Endothelial cell (in vitro differentiated cells): ENCODE measurements at regions not wholly inside any gene's neighbourhood (a gene's known extent, or its start where the extent isn't known, plus 50 kb on each side); places are given as distances from the start of the nearest gene placed in this dataset.

Source experiments
- DNase-seq: peaks from one replicate; pipeline ENCODE4 v3.0.0; 2021; ENCODE audit warnings: low spot score
- H3K27ac Mint-ChIP-seq: one replicate; pipeline ENCODE4 v1.8.0; 2021; ENCODE audit warnings: mixed read lengths, inconsistent platforms; ENCODE audit not compliant: unreplicated experiment
- H3K27me3 Mint-ChIP-seq: one replicate; pipeline ENCODE4 v1.8.0; 2021; ENCODE audit warnings: mild to moderate bottlenecking, moderate library complexity, mixed read lengths, inconsistent platforms; ENCODE audit not compliant: unreplicated experiment
- H3K36me3 Mint-ChIP-seq: one replicate; pipeline ENCODE4 v1.8.0; 2021; ENCODE audit warnings: mild to moderate bottlenecking, low read depth, mixed read lengths, inconsistent platforms; ENCODE audit not compliant: unreplicated experiment
- H3K4me1 Mint-ChIP-seq: one replicate; pipeline ENCODE4 v1.8.0; 2021; ENCODE audit warnings: mild to moderate bottlenecking, mixed read lengths, inconsistent platforms; ENCODE audit not compliant: unreplicated experiment
- H3K4me3 Mint-ChIP-seq: one replicate; pipeline ENCODE4 v1.8.0; 2021; ENCODE audit warnings: mild to moderate bottlenecking, mixed read lengths, inconsistent platforms; ENCODE audit not compliant: unreplicated experiment
- H3K9me3 Mint-ChIP-seq: one replicate; pipeline ENCODE4 v1.8.0; 2021; ENCODE audit warnings: mixed read lengths, inconsistent platforms; ENCODE audit not compliant: unreplicated experiment
- TF ChIP-seq, protein P1 (sequence below): fragments of 200-600 bp; sonication (generic); IDR thresholded peaks from one replicate; pipeline ENCODE4 v1.5.0; 2021; ENCODE audit warnings: antibody characterized with exemption; ENCODE audit not compliant: unreplicated experiment

DNA sequence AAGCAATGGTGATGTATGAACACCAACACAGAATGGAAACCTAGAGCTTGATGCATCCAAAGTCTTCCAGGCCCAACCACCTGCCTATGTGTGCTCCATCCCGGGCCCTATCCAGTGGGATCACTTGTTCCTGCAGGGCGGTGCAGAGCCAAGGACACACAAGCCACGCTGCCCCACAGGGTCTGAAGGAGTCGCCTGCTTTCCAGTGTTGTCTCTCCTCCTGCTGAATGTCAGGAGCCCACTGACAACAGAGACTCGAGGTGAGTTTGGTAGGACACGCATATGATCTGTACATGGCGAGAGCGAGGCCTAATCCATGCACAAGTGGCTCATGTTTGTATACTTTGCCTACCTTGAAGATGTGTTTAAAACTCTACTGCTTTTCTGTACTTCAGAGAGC lies 70.9 kb upstream of the FHL2 start:
- no peak overlapping the region for H3K4me3 Mint-ChIP-seq
- H3K4me1 Mint-ChIP-seq: peaks cover 17% of the 10 kb centered on the region
- H3K27me3 Mint-ChIP-seq: peaks cover 7% of the 10 kb centered on the region
- H3K27ac Mint-ChIP-seq: no peak overlapping the region
- DNase-seq: no peak
- TF ChIP-seq, protein P1, sequence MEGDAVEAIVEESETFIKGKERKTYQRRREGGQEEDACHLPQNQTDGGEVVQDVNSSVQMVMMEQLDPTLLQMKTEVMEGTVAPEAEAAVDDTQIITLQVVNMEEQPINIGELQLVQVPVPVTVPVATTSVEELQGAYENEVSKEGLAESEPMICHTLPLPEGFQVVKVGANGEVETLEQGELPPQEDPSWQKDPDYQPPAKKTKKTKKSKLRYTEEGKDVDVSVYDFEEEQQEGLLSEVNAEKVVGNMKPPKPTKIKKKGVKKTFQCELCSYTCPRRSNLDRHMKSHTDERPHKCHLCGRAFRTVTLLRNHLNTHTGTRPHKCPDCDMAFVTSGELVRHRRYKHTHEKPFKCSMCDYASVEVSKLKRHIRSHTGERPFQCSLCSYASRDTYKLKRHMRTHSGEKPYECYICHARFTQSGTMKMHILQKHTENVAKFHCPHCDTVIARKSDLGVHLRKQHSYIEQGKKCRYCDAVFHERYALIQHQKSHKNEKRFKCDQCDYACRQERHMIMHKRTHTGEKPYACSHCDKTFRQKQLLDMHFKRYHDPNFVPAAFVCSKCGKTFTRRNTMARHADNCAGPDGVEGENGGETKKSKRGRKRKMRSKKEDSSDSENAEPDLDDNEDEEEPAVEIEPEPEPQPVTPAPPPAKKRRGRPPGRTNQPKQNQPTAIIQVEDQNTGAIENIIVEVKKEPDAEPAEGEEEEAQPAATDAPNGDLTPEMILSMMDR: no peak
- no peaks in the 10 kb centered on the region for H3K36me3 Mint-ChIP-seq
- no peaks in the 10 kb centered on the region for H3K9me3 Mint-ChIP-seq

DNA sequence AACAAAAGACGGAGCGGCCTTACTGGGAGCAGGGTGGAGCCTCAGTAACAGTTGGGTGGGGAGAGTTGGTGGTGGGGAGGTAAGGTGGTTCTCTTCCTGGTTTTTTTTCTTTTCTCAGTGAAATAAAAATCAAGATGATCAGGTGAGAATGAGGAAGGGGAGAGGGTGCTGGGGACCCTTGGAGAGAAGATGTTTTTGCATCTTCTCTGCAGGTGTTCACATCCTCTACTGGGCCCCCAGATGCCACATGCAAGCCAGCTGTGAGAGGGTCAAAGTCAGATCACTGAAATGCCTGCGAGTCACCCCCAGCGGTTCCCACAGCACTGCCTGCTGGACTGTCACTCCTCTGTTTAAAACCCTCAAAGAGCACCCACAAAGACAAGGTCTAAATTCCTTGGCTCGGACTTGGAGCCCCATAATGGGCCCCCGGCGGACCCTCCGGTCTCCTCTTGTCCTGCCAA lies 69.8 kb upstream of the FHL2 start:
- Mint-ChIP-seq H3K36me3 (no peaks in the 10 kb centered on the region), H3K27ac (peak overlapping the region; percentile 78), H3K27me3 (peaks cover 7% of the 10 kb centered on the region), H3K4me3 (no peak overlapping the region), H3K9me3 (no peaks in the 10 kb centered on the region), H3K4me1 (peaks cover 17% of the 10 kb centered on the region)
- no peak for DNase-seq
- TF ChIP-seq, protein P1: no peak

DNA sequence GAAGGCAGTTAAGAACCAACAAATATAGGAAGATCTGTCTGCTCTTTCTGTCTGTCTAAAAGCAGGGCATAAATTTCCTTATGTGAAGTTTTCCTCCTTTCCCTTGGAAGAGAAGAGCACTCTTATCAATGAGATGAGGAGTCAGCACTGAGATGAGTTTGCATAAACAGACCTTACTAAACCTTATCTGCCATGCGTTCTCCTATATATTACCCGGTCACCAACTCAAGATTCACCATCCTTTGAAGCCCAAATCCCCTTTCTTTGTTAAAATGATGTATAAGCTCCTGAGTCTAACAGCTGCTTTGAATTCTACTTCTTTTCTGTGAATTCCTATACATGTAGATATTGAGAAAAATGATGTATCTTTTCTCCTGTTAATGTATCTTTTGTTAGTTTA lies 65.5 kb upstream of the FHL2 start:
- no peaks in the 10 kb centered on the region for H3K9me3 Mint-ChIP-seq
- no peak overlapping the region for H3K27ac Mint-ChIP-seq
- H3K27me3 Mint-ChIP-seq: peaks cover 5% of the 10 kb centered on the region
- peaks cover 5% of the 10 kb centered on the region for H3K4me1 Mint-ChIP-seq
- H3K36me3 Mint-ChIP-seq: no peaks in the 10 kb centered on the region
- TF ChIP-seq, protein P1: no peak
- no peak overlapping the region for H3K4me3 Mint-ChIP-seq
- DNase-seq: no peak

DNA sequence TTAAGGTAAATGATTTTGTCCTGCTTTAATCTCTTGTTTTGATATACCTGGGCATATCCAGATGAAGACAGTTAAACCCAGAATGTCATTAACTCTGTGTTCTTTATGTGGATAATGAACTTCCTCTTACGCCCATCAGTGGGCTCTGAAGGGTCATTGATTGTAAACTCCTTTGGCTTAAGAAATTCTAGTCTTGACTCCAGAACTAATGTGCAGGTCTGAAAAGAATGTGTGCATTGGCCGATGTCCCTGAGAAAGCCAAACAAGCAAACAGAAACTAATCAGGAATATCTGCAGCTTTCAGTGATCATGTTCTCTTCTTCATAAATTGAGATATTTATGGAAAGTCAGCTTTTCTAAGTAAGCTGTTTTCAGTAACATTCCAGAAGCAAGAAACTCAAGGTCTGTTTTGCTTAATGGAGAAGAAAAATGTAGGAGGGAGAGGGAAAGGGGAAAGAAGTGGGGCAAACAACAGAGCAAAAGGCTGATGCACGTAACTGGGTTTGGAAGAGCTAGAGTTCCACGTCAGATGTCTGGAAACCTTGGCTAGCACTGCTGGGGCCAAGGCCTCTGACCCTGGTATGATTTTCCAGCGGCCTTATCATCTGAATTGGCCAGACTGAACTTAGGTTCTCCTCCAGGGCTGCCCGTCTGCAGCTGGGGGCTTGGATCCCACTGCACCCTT lies 61.3 kb upstream of the FHL2 start:
- Mint-ChIP-seq H3K27me3 (no peaks in the 10 kb centered on the region), H3K4me1 (no peaks in the 10 kb centered on the region), H3K4me3 (no peak overlapping the region), H3K36me3 (no peaks in the 10 kb centered on the region), H3K27ac (no peak overlapping the region), H3K9me3 (no peaks in the 10 kb centered on the region)
- TF ChIP-seq, protein P1: no peak
- no peak for DNase-seq

DNA sequence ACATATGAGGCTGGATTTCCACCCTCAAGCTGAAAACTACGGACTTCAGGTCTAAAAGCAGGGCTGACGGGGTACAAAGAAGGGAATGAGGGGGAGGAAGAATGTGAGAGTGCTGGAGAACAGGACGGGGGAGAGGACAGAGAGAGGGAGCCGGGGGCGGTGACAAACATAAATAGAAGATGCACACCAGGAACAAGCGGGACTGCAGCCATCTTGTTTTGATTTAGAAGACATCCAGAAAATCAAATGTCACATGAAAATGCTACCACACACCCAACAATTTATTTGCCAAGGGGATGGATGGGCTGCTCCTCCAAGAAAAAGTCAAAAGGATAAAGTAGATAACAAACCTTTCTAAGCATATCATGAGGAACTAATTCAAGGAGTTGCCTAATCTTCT lies 59.2 kb upstream of the FHL2 start:
- H3K9me3 Mint-ChIP-seq: no peaks in the 10 kb centered on the region
- H3K27me3 Mint-ChIP-seq: peaks cover 2% of the 10 kb centered on the region
- no peak for DNase-seq
- H3K27ac Mint-ChIP-seq: no peak overlapping the region
- no peak overlapping the region for H3K4me3 Mint-ChIP-seq
- TF ChIP-seq, protein P1: no peak
- H3K4me1 Mint-ChIP-seq: no peaks in the 10 kb centered on the region
- H3K36me3 Mint-ChIP-seq: no peaks in the 10 kb centered on the region
